Breast epithelium (tissue), 3 donors: ENCODE measurements at regions not wholly inside any gene's neighbourhood (a gene's known extent, or its start where the extent isn't known, plus 50 kb on each side); places are given as distances from the start of the nearest gene placed in this dataset.

Source experiments
- POLR2AphosphoS5 ChIP-seq, 3 donors: sonication (generic); formaldehyde crosslinking; IDR thresholded peaks; one replicate each; pipeline ENCODE4 v1.6.1; 2017; ENCODE audit warnings: antibody characterized with exemption in 3 of 3
- TF ChIP-seq, protein P1 (sequence below), 3 donors: fragments of 450-650 bp; IDR thresholded peaks; one replicate each; pipeline ENCODE4 v1.5.1; 2016 to 2017; ENCODE audit warnings: antibody characterized with exemption in 3 of 3, mild to moderate bottlenecking in 3 of 3, moderate library complexity in 3 of 3

DNA sequence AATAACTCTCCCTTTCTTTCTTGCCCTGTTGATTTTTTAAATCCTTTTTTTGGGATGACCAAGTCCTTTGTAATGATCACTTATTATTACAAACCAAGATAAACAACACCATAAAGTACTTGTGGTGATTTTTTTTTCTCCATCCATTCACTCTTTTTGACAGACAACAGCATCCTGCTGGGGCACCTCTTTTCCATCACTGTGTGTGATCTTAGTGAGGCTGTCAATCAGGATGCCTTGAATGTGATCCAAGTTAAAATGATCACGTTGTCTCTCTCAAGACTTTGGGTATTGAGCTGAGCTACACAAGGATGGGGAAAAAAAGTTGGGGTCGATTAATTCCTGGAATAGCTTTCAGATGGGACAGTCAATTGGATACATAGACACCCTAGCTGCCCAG lies 73.6 kb upstream of the PPP2R2B start:
- TF ChIP-seq, protein P1, sequence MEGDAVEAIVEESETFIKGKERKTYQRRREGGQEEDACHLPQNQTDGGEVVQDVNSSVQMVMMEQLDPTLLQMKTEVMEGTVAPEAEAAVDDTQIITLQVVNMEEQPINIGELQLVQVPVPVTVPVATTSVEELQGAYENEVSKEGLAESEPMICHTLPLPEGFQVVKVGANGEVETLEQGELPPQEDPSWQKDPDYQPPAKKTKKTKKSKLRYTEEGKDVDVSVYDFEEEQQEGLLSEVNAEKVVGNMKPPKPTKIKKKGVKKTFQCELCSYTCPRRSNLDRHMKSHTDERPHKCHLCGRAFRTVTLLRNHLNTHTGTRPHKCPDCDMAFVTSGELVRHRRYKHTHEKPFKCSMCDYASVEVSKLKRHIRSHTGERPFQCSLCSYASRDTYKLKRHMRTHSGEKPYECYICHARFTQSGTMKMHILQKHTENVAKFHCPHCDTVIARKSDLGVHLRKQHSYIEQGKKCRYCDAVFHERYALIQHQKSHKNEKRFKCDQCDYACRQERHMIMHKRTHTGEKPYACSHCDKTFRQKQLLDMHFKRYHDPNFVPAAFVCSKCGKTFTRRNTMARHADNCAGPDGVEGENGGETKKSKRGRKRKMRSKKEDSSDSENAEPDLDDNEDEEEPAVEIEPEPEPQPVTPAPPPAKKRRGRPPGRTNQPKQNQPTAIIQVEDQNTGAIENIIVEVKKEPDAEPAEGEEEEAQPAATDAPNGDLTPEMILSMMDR (IDR thresholded peaks at IDR 0.05): no peak
- no peak for TF ChIP-seq POLR2AphosphoS5 (IDR thresholded peaks at IDR 0.05)
